ENCODE measurements at regions not wholly inside any gene's neighbourhood (a gene's known extent, or its start where the extent isn't known, plus 50 kb on each side); places are given as distances from the start of the nearest gene placed in this dataset.

- Mint-ChIP-seq H3K27ac (no peak overlapping the region), H3K4me3 (no peak overlapping the region), H3K9me3 (ENCODE audit: insufficient read depth) (no peaks in the 10 kb centered on the region), H3K4me1 (ENCODE audit: low read depth) (no peaks in the 10 kb centered on the region), H3K36me3 (ENCODE audit: low read depth) (no peaks in the 10 kb centered on the region), H3K27me3 (ENCODE audit: low read depth) (no peaks in the 10 kb centered on the region)
- CTCF ChIA-PET, result no interaction called here
- DNase-seq (no peak), ATAC-seq (no peak)
- POLR2A ChIA-PET, result no interaction called here
These were observed 196.4 kb downstream of the PLPP3 start for GRCh38 chr1:56382929-56383328.

GRCh38 chr1:56380531-56380930 is 198.8 kb downstream of the PLPP3 start:
- no peak for DNase-seq
- ATAC-seq, result no peak
- H3K4me3 Mint-ChIP-seq, result no peak overlapping the region
- H3K36me3 Mint-ChIP-seq (ENCODE audit: low read depth), result no peaks in the 10 kb centered on the region
- H3K27me3 Mint-ChIP-seq (ENCODE audit: low read depth), result peaks cover 3% of the 10 kb centered on the region
- H3K4me1 Mint-ChIP-seq (ENCODE audit: low read depth), result peaks cover 4% of the 10 kb centered on the region
- no peaks in the 10 kb centered on the region for H3K9me3 Mint-ChIP-seq (ENCODE audit: insufficient read depth)
- H3K27ac Mint-ChIP-seq, result no peak overlapping the region
- POLR2A ChIA-PET, result no interaction called here
- CTCF ChIA-PET, result no interaction called here

- H3K27ac Mint-ChIP-seq, result no peak overlapping the region
- ChIA-PET POLR2A (no interaction called here), CTCF (no interaction called here)
- peaks cover 3% of the 10 kb centered on the region for H3K27me3 Mint-ChIP-seq (ENCODE audit: low read depth)
- no peaks in the 10 kb centered on the region for H3K36me3 Mint-ChIP-seq (ENCODE audit: low read depth)
- no peak for DNase-seq
- no peaks in the 10 kb centered on the region for H3K9me3 Mint-ChIP-seq (ENCODE audit: insufficient read depth)
- H3K4me1 Mint-ChIP-seq (ENCODE audit: low read depth), result peaks cover 4% of the 10 kb centered on the region
- ATAC-seq, result no peak
- no peak overlapping the region for H3K4me3 Mint-ChIP-seq
These were observed 200.9 kb downstream of the PLPP3 start for GRCh38 chr1:56378341-56379070.

GRCh38 chr1:56377431-56377830 is 201.9 kb downstream of the PLPP3 start:
- ATAC-seq (no peak), DNase-seq (no peak)
- H3K9me3 Mint-ChIP-seq (ENCODE audit: insufficient read depth), result no peaks in the 10 kb centered on the region
- H3K4me3 Mint-ChIP-seq, result no peak overlapping the region
- peaks cover 4% of the 10 kb centered on the region for H3K4me1 Mint-ChIP-seq (ENCODE audit: low read depth)
- POLR2A ChIA-PET, result no interaction called here
- no peaks in the 10 kb centered on the region for H3K36me3 Mint-ChIP-seq (ENCODE audit: low read depth)
- CTCF ChIA-PET, result no interaction called here
- no peak overlapping the region for H3K27ac Mint-ChIP-seq
- H3K27me3 Mint-ChIP-seq (ENCODE audit: low read depth), result peaks cover 3% of the 10 kb centered on the region

- no peak for DNase-seq
- Mint-ChIP-seq H3K4me3 (no peak overlapping the region), H3K36me3 (ENCODE audit: low read depth) (no peaks in the 10 kb centered on the region), H3K4me1 (ENCODE audit: low read depth) (peaks cover 4% of the 10 kb centered on the region), H3K27me3 (ENCODE audit: low read depth) (peaks cover 3% of the 10 kb centered on the region), H3K9me3 (ENCODE audit: insufficient read depth) (no peaks in the 10 kb centered on the region), H3K27ac (no peak overlapping the region)
- ATAC-seq, result no peak
- ChIA-PET CTCF (no interaction called here), POLR2A (no interaction called here)
These were observed 203.0 kb downstream of the PLPP3 start for GRCh38 chr1:56376188-56376984.

GRCh38 chr1:56375326-56375804 is 204.0 kb downstream of the PLPP3 start:
- ChIA-PET CTCF (no interaction called here), POLR2A (no interaction called here)
- Mint-ChIP-seq H3K4me1 (ENCODE audit: low read depth) (peaks cover 4% of the 10 kb centered on the region), H3K36me3 (ENCODE audit: low read depth) (no peaks in the 10 kb centered on the region), H3K27me3 (ENCODE audit: low read depth) (peaks cover 3% of the 10 kb centered on the region), H3K27ac (no peak overlapping the region), H3K4me3 (no peak overlapping the region), H3K9me3 (ENCODE audit: insufficient read depth) (no peaks in the 10 kb centered on the region)
- DNase-seq (no peak), ATAC-seq (no peak)

- no peak overlapping the region for H3K27ac Mint-ChIP-seq
- peaks cover 3% of the 10 kb centered on the region for H3K27me3 Mint-ChIP-seq (ENCODE audit: low read depth)
- H3K36me3 Mint-ChIP-seq (ENCODE audit: low read depth), result no peaks in the 10 kb centered on the region
- ChIA-PET POLR2A (no interaction called here), CTCF (no interaction called here)
- ATAC-seq (no peak), DNase-seq (no peak)
- peaks cover 4% of the 10 kb centered on the region for H3K4me1 Mint-ChIP-seq (ENCODE audit: low read depth)
- H3K4me3 Mint-ChIP-seq, result no peak overlapping the region
- H3K9me3 Mint-ChIP-seq (ENCODE audit: insufficient read depth), result no peaks in the 10 kb centered on the region
These were observed 205.1 kb downstream of the PLPP3 start for GRCh38 chr1:56374026-56374974.

GRCh38 chr1:56370513-56370912 is 208.8 kb downstream of the PLPP3 start:
- Mint-ChIP-seq H3K36me3 (ENCODE audit: low read depth) (no peaks in the 10 kb centered on the region), H3K27ac (no peak overlapping the region), H3K4me1 (ENCODE audit: low read depth) (no peaks in the 10 kb centered on the region), H3K9me3 (ENCODE audit: insufficient read depth) (no peaks in the 10 kb centered on the region), H3K27me3 (ENCODE audit: low read depth) (no peaks in the 10 kb centered on the region), H3K4me3 (no peak overlapping the region)
- DNase-seq, result no peak
- POLR2A ChIA-PET, result no interaction called here
- CTCF ChIA-PET, result no interaction called here
- ATAC-seq, result no peak

GRCh38 chr1:56363007-56363770 is 216.2 kb downstream of the PLPP3 start:
- H3K9me3 Mint-ChIP-seq (ENCODE audit: insufficient read depth), result no peaks in the 10 kb centered on the region
- POLR2A ChIA-PET, result no interaction called here
- H3K4me3 Mint-ChIP-seq, result no peak overlapping the region
- no peak overlapping the region for H3K27ac Mint-ChIP-seq
- DNase-seq (no peak), ATAC-seq (no peak)
- no peaks in the 10 kb centered on the region for H3K27me3 Mint-ChIP-seq (ENCODE audit: low read depth)
- no peaks in the 10 kb centered on the region for H3K36me3 Mint-ChIP-seq (ENCODE audit: low read depth)
- CTCF ChIA-PET, result no interaction called here
- no peaks in the 10 kb centered on the region for H3K4me1 Mint-ChIP-seq (ENCODE audit: low read depth)

- Mint-ChIP-seq H3K4me1 (ENCODE audit: low read depth) (no peaks in the 10 kb centered on the region), H3K27ac (no peak overlapping the region), H3K4me3 (no peak overlapping the region), H3K36me3 (ENCODE audit: low read depth) (no peaks in the 10 kb centered on the region), H3K9me3 (ENCODE audit: insufficient read depth) (no peaks in the 10 kb centered on the region), H3K27me3 (ENCODE audit: low read depth) (no peaks in the 10 kb centered on the region)
- no peak for ATAC-seq
- ChIA-PET CTCF (no interaction called here), POLR2A (no interaction called here)
- no peak for DNase-seq
These were observed 219.3 kb downstream of the PLPP3 start for GRCh38 chr1:56360021-56360420.

- Mint-ChIP-seq H3K9me3 (ENCODE audit: insufficient read depth) (no peaks in the 10 kb centered on the region), H3K4me1 (ENCODE audit: low read depth) (no peaks in the 10 kb centered on the region), H3K4me3 (no peak overlapping the region), H3K27ac (no peak overlapping the region), H3K27me3 (ENCODE audit: low read depth) (no peaks in the 10 kb centered on the region), H3K36me3 (ENCODE audit: low read depth) (no peaks in the 10 kb centered on the region)
- CTCF ChIA-PET, result no interaction called here
- DNase-seq (no peak), ATAC-seq (no peak)
- POLR2A ChIA-PET, result no interaction called here
These were observed 220.3 kb downstream of the PLPP3 start for GRCh38 chr1:56359056-56359455.

All from activated CD8-positive, alpha-beta T cell treated with anti-CD3 and anti-CD28 coated beads, Interleukin-2, amount 10 ng/mL, durations not matched to agents 7 days and 5 days (primary cell).